Stimulated activated CD4-positive, alpha-beta T cell treated with anti-CD3 and anti-CD28 coated beads, Interleukin-15, amount 100 ng/mL, for 48 hours (primary cell): ENCODE measurements at regions not wholly inside any gene's neighbourhood (a gene's known extent, or its start where the extent isn't known, plus 50 kb on each side); places are given as distances from the start of the nearest gene placed in this dataset.

Experiments
- DNase-seq, 2 donors: peaks; one replicate each; pipeline ENCODE4 v3.0.0-alpha.2; 2020; ENCODE audit warnings: low read depth in 2 of 2

DNA sequence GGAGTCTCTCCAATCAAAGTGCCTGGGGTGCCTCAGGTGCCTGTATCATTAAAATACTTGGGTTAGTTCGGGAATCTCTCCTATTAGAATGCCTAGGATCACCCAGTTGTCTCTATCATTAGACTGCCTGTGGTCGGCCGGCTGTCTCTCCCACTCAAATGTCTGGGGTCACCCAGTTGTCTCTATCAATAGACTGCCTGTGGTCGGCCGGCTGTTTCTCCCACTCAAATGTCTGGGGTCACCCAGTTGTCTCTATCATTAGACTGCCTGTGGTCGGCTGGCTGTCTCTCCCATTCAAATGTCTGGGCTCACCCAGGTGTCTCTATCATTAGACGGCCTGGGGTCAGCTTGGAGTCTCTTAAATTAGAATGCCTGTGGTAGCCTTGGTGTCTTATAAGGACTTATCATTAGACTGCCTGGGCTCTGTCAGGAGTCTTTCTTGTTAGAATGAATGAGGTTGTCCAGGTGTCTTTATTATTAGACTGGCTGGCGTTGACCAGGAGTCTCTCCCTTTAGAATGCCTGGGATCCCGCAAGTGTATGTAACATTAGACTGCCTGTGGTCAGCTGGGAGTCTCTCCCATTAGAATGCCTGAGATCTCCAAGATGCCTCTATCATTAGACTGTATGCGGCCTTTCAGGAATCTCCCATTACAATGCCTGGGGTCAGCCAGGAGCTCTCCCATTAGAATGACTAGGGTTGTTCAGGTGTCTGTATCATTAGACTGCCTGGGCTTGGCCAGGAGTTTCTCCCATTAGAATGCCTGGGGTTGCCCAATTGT, 1555.5 kb downstream of the UQCRFS1 start:
- DNase-seq: no peak

- no peak for DNase-seq
These were observed 1558.5 kb downstream of the UQCRFS1 start for GRCh38 chr19:27654266-27654990.

GRCh38 chr19:27652796-27653195, 1560.2 kb downstream of the UQCRFS1 start:
- DNase-seq: no peak

GRCh38 chr19:27652281-27652680, 1560.7 kb downstream of the UQCRFS1 start:
- no peak for DNase-seq

DNA sequence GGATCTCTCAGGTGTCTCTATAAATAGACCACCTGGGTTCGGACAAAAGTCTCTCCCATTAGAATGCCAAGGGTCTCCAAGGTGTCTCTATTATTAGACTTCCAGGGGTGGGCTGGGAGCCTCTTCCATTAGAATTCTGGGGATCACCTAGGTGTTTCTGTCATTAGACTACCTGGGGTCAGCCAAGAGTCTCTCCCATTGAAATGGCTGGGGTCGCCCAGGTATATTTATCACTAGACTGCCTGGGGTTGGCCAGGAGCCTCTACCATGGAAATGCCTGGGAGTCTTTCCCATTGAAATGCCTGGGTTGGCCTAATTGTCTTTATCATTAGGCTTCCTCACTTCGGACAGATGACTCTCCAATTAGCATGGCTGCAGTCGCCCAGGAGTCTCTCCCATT, 1565.5 kb downstream of the UQCRFS1 start:
- no peak for DNase-seq

- no peak for DNase-seq
These were observed 1577.5 kb downstream of the UQCRFS1 start for GRCh38 chr19:27635401-27635800.

DNA sequence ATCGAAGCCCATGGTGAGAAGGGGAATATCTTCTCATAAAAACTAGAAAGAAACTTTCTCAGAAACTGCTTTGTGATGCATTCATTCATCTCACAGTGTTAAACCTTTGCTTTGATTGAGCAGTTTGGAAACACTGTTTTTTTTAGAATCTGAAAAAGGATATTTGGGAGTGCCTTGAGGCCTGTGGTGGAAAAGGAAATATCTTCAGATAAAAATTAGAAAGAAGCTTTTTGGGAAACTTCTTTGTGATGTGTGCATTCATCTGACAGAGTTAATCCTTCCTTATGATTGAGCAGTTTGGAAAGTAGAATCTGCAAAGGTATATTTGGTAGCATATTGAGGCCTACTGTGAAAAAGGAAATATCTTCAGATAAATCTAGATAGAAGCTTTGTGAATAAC, 1594.9 kb downstream of the UQCRFS1 start:
- DNase-seq: no peak

GRCh38 chr19:27580906-27581305, 1632.0 kb downstream of the UQCRFS1 start:
- no peak for DNase-seq
